H1 (cell line): ENCODE measurements at regions not wholly inside any gene's neighbourhood (a gene's known extent, or its start where the extent isn't known, plus 50 kb on each side); places are given as distances from the start of the nearest gene placed in this dataset.

Source experiments
- EZH2 ChIP-seq: fragments of 200-600 bp; sonication (generic); IDR thresholded peaks from 2 replicates; pipeline ENCODE4 v1.7.1; 2012; ENCODE audit warnings: low read depth, mild to moderate bottlenecking, moderate library complexity, low read length, inconsistent platforms; ENCODE audit not compliant: severe bottlenecking
- NRF1 ChIP-seq: IDR thresholded peaks from 2 replicates; pipeline ENCODE4 v1.6.1; 2011; ENCODE audit warnings: mild to moderate bottlenecking, low read depth, low read length, improper control_type of control experiment
- POU5F1 ChIP-seq: IDR thresholded peaks from 2 replicates; pipeline ENCODE4 v1.6.1; 2011; ENCODE audit warnings: low read depth, mild to moderate bottlenecking, low read length, moderate library complexity
- TCF12 ChIP-seq: IDR thresholded peaks from 2 replicates; pipeline ENCODE4 v1.6.1; 2011; ENCODE audit warnings: low read depth, mild to moderate bottlenecking, low read length
- TF ChIP-seq, protein P1 (sequence below), 3 experiments: IDR thresholded peaks; 1 replicate in 2 of 3; 2 replicates in 1 of 3; pipeline versions ENCODE4 v1.5.1 to v1.6.1; 2011; ENCODE audit warnings: low read length in 3 of 3, mild to moderate bottlenecking in 3 of 3, inconsistent platforms in 2 of 3, low read depth in 1 of 3, moderate library complexity in 1 of 3; ENCODE audit not compliant: insufficient read depth in 1 of 3; ENCODE audit errors: control extremely low read depth in 1 of 3

DNA sequence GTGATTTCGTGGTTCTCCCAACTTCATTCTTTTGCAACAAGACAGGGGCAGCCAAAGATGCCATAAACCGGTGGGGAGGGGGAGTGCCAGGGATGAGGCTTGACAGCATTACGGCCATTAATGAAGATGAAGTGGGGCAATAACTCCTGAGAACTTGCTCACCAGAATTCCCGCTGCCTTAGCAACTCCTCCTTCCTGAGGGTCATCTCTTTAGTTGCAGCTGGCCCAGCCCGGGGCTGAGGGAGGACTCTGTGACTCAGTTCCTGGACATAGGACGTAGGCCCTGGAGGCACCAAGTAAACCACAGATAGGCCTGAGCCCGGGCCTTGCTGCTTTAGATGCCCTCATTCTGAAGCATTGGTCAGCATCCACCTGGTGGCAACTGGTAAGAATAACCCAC is 330.2 kb downstream of the RRAGC start:
- no peak for TF ChIP-seq POU5F1
- TF ChIP-seq, protein P1, sequence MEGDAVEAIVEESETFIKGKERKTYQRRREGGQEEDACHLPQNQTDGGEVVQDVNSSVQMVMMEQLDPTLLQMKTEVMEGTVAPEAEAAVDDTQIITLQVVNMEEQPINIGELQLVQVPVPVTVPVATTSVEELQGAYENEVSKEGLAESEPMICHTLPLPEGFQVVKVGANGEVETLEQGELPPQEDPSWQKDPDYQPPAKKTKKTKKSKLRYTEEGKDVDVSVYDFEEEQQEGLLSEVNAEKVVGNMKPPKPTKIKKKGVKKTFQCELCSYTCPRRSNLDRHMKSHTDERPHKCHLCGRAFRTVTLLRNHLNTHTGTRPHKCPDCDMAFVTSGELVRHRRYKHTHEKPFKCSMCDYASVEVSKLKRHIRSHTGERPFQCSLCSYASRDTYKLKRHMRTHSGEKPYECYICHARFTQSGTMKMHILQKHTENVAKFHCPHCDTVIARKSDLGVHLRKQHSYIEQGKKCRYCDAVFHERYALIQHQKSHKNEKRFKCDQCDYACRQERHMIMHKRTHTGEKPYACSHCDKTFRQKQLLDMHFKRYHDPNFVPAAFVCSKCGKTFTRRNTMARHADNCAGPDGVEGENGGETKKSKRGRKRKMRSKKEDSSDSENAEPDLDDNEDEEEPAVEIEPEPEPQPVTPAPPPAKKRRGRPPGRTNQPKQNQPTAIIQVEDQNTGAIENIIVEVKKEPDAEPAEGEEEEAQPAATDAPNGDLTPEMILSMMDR (IDR thresholded peaks at IDR 0.05; ENCODE audit: control extremely low read depth in 1 of 3, insufficient read depth in 1 of 3, low read depth in 1 of 3, low read length in 3 of 3) = no peak
- TF ChIP-seq NRF1 = no peak
- no peak for TF ChIP-seq TCF12
- TF ChIP-seq EZH2 = no peak
